Thyroid gland (tissue), 4 donors: ENCODE measurements at regions not wholly inside any gene's neighbourhood (a gene's known extent, or its start where the extent isn't known, plus 50 kb on each side); places are given as distances from the start of the nearest gene placed in this dataset.
"Not testable (repeated sequence)": the region's sequence is repeated elsewhere in the genome, so short reads cannot be mapped to it uniquely, and the experiment has no call there.

ENCODE experiments used
- DNase-seq, 2 donors: peaks; one replicate each; pipeline ENCODE4 v3.0.0-alpha.2; 2019
- H3K27ac ChIP-seq, 3 donors: fragments of 200-600 bp; sonication (generic); 1 replicate in 2 of 3; 2 replicates in 1 of 3; pipeline ENCODE4 v1.5.1; 2016 to 2019; ENCODE audit warnings: mild to moderate bottlenecking in 1 of 3, moderate library complexity in 1 of 3
- H3K27me3 ChIP-seq: fragments of 200-600 bp; sonication (generic); one replicate; pipeline ENCODE4 v1.5.1; 2019
- H3K36me3 ChIP-seq, 2 donors: fragments of 200-600 bp; sonication (generic); one replicate each; pipeline ENCODE4 v1.5.1; 2016 to 2019
- H3K4me1 ChIP-seq, 2 donors: fragments of 200-600 bp; sonication (generic); one replicate each; pipeline ENCODE4 v1.5.1; 2017 to 2019
- H3K4me3 ChIP-seq, 3 donors: fragments of 200-600 bp; sonication (generic); replicated peaks in 1 of 3; 1 replicate in 2 of 3; 2 replicates in 1 of 3; pipeline ENCODE4 v1.5.1; 2016; ENCODE audit warnings: mild to moderate bottlenecking in 1 of 3
- H3K9me3 ChIP-seq: fragments of 200-600 bp; sonication (generic); one replicate; pipeline ENCODE4 v1.5.1; 2017
- CTCF ChIP-seq, 6 experiments: fragments of 200-600 bp in 3 of 6; fragments of 450-650 bp in 3 of 6; sonication (generic) in 3 of 6; IDR thresholded peaks; one replicate each; pipeline ENCODE4 v1.5.1; 2016 to 2019; ENCODE audit warnings: antibody characterized with exemption in 6 of 6, mild to moderate bottlenecking in 2 of 6, inconsistent platforms in 1 of 6, moderate library complexity in 1 of 6
- POLR2A ChIP-seq, 2 donors: fragments of 450-650 bp; IDR thresholded peaks; one replicate each; pipeline ENCODE4 v1.6.1; 2017; ENCODE audit warnings: antibody characterized with exemption in 2 of 2, mild to moderate bottlenecking in 2 of 2, moderate library complexity in 1 of 2
- WGBS, 2 donors: methylation state at CpG; one replicate each; pipeline ENCODE4 v1.1.5; 2017; 5-methylcytosine and 5-hydroxymethylcytosine counted together
- intact Hi-C: fragments of 100-400 bp; cut with DNase I; formaldehyde crosslinking; loops from one replicate; pipeline ENCODE4 v1.15.1; 2023

GRCh38 chr5:12662545-12663314, 758.5 kb upstream of the CTNND2 start:
- WGBS, 2 donors = 92 to 93% methylated on average over 20 of the region's 20 CpGs
- TF ChIP-seq POLR2A (IDR thresholded peaks at IDR 0.05) (no peak), CTCF (IDR thresholded peaks at IDR 0.05) (no peak)
- no peak for DNase-seq

GRCh38 chr5:12661617-12662370, 757.5 kb upstream of the CTNND2 start:
- H3K27me3 ChIP-seq = no peaks in the 10 kb centered on the region
- no peaks in the 10 kb centered on the region for H3K9me3 ChIP-seq
- 93 to 95% methylated on average over 23 to 29 of the region's 33 CpGs for WGBS, 2 donors
- intact Hi-C loops = no loop called here
- no peaks in the 10 kb centered on the region for H3K36me3 ChIP-seq
- no peak for DNase-seq
- no peak for TF ChIP-seq POLR2A (IDR thresholded peaks at IDR 0.05)
- TF ChIP-seq CTCF (IDR thresholded peaks at IDR 0.05) = no peak
- H3K27ac ChIP-seq = no peak overlapping the region
- H3K4me3 ChIP-seq = no peak overlapping the region
- H3K4me1 ChIP-seq = no peaks in the 10 kb centered on the region

More at GRCh38 chr5:12662545-12663314, 758.5 kb upstream of the CTNND2 start:
- Histone ChIP-seq H3K36me3 (no peaks in the 10 kb centered on the region), H3K4me1 (no peaks in the 10 kb centered on the region), H3K27me3 (no peaks in the 10 kb centered on the region), H3K27ac (no peak overlapping the region), H3K9me3 (no peaks in the 10 kb centered on the region), H3K4me3 (no peak overlapping the region)
- intact Hi-C loops = no loop called here

- intact Hi-C loops, H3K4me3 ChIP-seq, H3K9me3 ChIP-seq, H3K27me3 ChIP-seq, DNase-seq, H3K36me3 ChIP-seq, H3K27ac ChIP-seq, H3K4me1 ChIP-seq: not testable (repeated sequence)
- 95 to 97% methylated on average over 24 of the region's 24 CpGs for WGBS, 2 donors
Measured at GRCh38 chr5:12660279-12661107, 756.2 kb upstream of the CTNND2 start.

- no peak overlapping the region for H3K27ac ChIP-seq
- H3K9me3 ChIP-seq = no peaks in the 10 kb centered on the region
- no peaks in the 10 kb centered on the region for H3K4me1 ChIP-seq
- H3K4me3 ChIP-seq = no peak overlapping the region
- TF ChIP-seq POLR2A (IDR thresholded peaks at IDR 0.05) (no peak), CTCF (IDR thresholded peaks at IDR 0.05) (no peak)
- no peaks in the 10 kb centered on the region for H3K27me3 ChIP-seq
- H3K36me3 ChIP-seq = no peaks in the 10 kb centered on the region
- WGBS, 2 donors = 84 to 92% methylated on average over 4 of the region's 4 CpGs
- DNase-seq = no peak
- intact Hi-C loops = no loop called here
Measured at GRCh38 chr5:12659686-12660085, 755.4 kb upstream of the CTNND2 start.

- no peaks in the 10 kb centered on the region for H3K9me3 ChIP-seq
- no peak for TF ChIP-seq CTCF (IDR thresholded peaks at IDR 0.05)
- no peak for TF ChIP-seq POLR2A (IDR thresholded peaks at IDR 0.05)
- intact Hi-C loops = no loop called here
- H3K27me3 ChIP-seq = no peaks in the 10 kb centered on the region
- 86 to 92% methylated on average over 4 of the region's 4 CpGs for WGBS, 2 donors
- no peak overlapping the region for H3K27ac ChIP-seq
- no peaks in the 10 kb centered on the region for H3K4me1 ChIP-seq
- H3K4me3 ChIP-seq = no peak overlapping the region
- no peak for DNase-seq
- H3K36me3 ChIP-seq = no peaks in the 10 kb centered on the region
Measured at GRCh38 chr5:12658871-12659446, 754.7 kb upstream of the CTNND2 start.

- 90 to 91% methylated on average over 4 of the region's 4 CpGs for WGBS, 2 donors
Measured at GRCh38 chr5:12657914-12658474, 753.7 kb upstream of the CTNND2 start.

More at GRCh38 chr5:12657914-12658474, 753.7 kb upstream of the CTNND2 start:
- H3K9me3 ChIP-seq, H3K4me1 ChIP-seq, H3K27ac ChIP-seq, DNase-seq, H3K4me3 ChIP-seq, H3K27me3 ChIP-seq, H3K36me3 ChIP-seq, intact Hi-C loops: not testable (repeated sequence)
